Panc1 (cell line): ENCODE measurements at regions not wholly inside any gene's neighbourhood (a gene's known extent, or its start where the extent isn't known, plus 50 kb on each side); places are given as distances from the start of the nearest gene placed in this dataset.

Experiments used
- ATAC-seq: fragments of 200-7000 bp; cut with Tn5 transposase; 2 replicates; pipeline ENCODE4 v1.9.1; 2020; ENCODE audit warnings: mild to moderate bottlenecking, moderate library complexity
- BruUV-seq: library from RNA; stranded (reverse); fragments of 400-500 nt; replicated peaks from 2 replicates; lab custom pipeline; 2021; lab: Mats Ljungman, UMichigan
- CTCF ChIA-PET: fragments of 300-600 bp; sonication (Branson Sonifier 250); formaldehyde crosslinking; loops from one replicate; lab custom pipeline; 2022; ENCODE audit warnings: antibody characterized with exemption; lab: Charles Lee
- POLR2A ChIA-PET: fragments of 300-600 bp; sonication (Branson Sonifier 250); formaldehyde crosslinking; loops from one replicate; lab custom pipeline; 2022; ENCODE audit warnings: antibody characterized with exemption; lab: Charles Lee
- DNase-seq: peaks from one replicate; pipeline ENCODE4 v3.0.0-alpha.2; 2010; ENCODE audit warnings: low read depth, low spot score
- H3K27ac ChIP-seq: 2 replicates; pipeline ENCODE4 v1.5.1; 2011; ENCODE audit warnings: mild to moderate bottlenecking, low read length, inconsistent platforms
- H3K27me3 ChIP-seq: fragments of 200-500 bp; sonication (Bioruptor generic); 2 replicates; pipeline ENCODE4 v1.6.0; 2014; ENCODE audit warnings: low read length, inconsistent platforms; ENCODE audit not compliant: control insufficient read depth, insufficient read depth
- H3K36me3 ChIP-seq: fragments of 200-500 bp; sonication (Bioruptor generic); 2 replicates; pipeline ENCODE4 v1.5.1; 2014; ENCODE audit warnings: inconsistent platforms, mild to moderate bottlenecking, low read length, moderate library complexity; ENCODE audit not compliant: control insufficient read depth, insufficient read depth
- H3K4me1 ChIP-seq: 2 replicates; pipeline ENCODE4 v1.5.1; 2011; ENCODE audit warnings: inconsistent platforms, mild to moderate bottlenecking, low read length, moderate library complexity; ENCODE audit not compliant: control insufficient read depth, insufficient read depth
- H3K4me3 ChIP-seq, 2 experiments: 2 replicates each; pipeline ENCODE4 v1.5.1; 2011 to 2012; ENCODE audit warnings: low read depth in 2 of 2, low read length in 2 of 2, mild to moderate bottlenecking in 2 of 2, inconsistent platforms in 1 of 2, moderate library complexity in 1 of 2
- H3K9me3 ChIP-seq: fragments of 200-500 bp; sonication (Bioruptor generic); 2 replicates; pipeline ENCODE4 v1.5.1; 2014; ENCODE audit warnings: low read depth, mild to moderate bottlenecking, inconsistent platforms, low read length, moderate library complexity; ENCODE audit not compliant: control insufficient read depth, insufficient read depth
- POLR2AphosphoS5 ChIP-seq: IDR thresholded peaks from 2 replicates; pipeline ENCODE4 v1.6.1; 2012; ENCODE audit warnings: mild to moderate bottlenecking, low read depth, low read length, moderate library complexity
- SIN3A ChIP-seq: IDR thresholded peaks from 2 replicates; pipeline ENCODE4 v1.6.1; 2012; ENCODE audit warnings: low read depth, mild to moderate bottlenecking, low read length, moderate library complexity, borderline replicate concordance; ENCODE audit not compliant: insufficient read depth
- TCF7L2 ChIP-seq: IDR thresholded peaks from 2 replicates; pipeline ENCODE4 v1.6.1; 2011; ENCODE audit warnings: mild to moderate bottlenecking, low read depth, low read length, inconsistent platforms
- in situ Hi-C: cut with HindIII; loops from 2 replicates; pipeline ENCODE4 v1.10.0; 2016; ENCODE audit warnings: low sequenced_read_pairs, low pct_unique_long_range_greater_than_20kb
- intact Hi-C: fragments of 100-400 bp; cut with micrococcal nuclease; formaldehyde crosslinking; loops from one replicate; pipeline ENCODE4 v1.10.0; 2022; ENCODE audit not compliant: unreplicated experiment
- TF ChIP-seq, protein P1 (sequence below), 2 experiments: IDR thresholded peaks; 2 replicates each; pipeline ENCODE4 v1.6.1; 2011 to 2012; ENCODE audit warnings: low read depth in 2 of 2, control low read depth in 1 of 2, low read length in 1 of 2, mild to moderate bottlenecking in 1 of 2, moderate library complexity in 1 of 2; ENCODE audit not compliant: insufficient read depth in 1 of 2
- TF ChIP-seq, protein P2 (sequence below): fragments of 450-650 bp; IDR thresholded peaks from 2 replicates; pipeline ENCODE4 v1.5.1; 2017; ENCODE audit warnings: mild to moderate bottlenecking

DNA sequence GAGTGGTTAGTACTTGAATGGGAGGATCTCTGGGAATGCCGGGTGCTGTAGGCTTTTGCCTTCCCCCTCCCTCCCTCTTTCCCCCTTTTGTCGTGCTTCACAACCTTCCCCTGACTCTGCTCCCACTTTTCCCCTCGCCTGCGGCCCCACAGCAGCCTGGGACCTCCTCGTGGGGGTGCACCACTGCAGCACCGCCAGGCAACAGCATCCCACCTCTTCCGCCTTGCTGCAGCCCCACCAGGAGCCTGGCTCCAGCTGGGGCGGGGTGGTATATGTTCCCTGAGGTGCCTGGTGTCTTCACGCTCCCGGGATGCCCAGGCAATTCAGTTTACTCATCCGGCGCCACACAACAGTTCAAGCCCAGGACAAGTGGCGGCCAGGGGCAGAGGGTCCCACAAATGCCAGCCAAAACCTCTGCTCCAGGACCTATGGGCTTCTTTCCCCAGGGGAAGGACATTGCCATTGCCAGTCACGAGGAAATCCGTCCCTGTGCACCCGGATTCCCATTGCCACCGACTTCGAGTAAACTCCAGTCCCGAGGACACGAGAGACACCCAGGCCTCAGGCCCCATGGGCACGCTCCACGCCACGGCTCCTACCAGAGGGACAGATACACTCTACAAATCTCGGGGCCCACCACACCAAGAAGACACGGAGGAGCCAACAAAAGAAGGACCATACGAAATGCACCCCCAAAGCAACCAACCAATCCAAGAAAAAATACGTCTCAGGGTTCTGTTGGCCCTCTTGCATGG is 181.7 kb downstream of the ALG10 start:
- no peaks in the 10 kb centered on the region for H3K9me3 ChIP-seq
- H3K27ac ChIP-seq: no peak overlapping the region
- no peaks in the 10 kb centered on the region for H3K27me3 ChIP-seq
- no peak for DNase-seq
- intact Hi-C loops (no loop called here), in situ Hi-C loops (no loop called here)
- no peak overlapping the region for H3K4me3 ChIP-seq
- ChIA-PET POLR2A (no interaction called here), CTCF (no interaction called here)
- no TSS peak for BruUV-seq
- H3K4me1 ChIP-seq: no peaks in the 10 kb centered on the region
- TF ChIP-seq POLR2AphosphoS5 (no peak), SIN3A (no peak), TCF7L2 (no peak)
- TF ChIP-seq, protein P1, sequence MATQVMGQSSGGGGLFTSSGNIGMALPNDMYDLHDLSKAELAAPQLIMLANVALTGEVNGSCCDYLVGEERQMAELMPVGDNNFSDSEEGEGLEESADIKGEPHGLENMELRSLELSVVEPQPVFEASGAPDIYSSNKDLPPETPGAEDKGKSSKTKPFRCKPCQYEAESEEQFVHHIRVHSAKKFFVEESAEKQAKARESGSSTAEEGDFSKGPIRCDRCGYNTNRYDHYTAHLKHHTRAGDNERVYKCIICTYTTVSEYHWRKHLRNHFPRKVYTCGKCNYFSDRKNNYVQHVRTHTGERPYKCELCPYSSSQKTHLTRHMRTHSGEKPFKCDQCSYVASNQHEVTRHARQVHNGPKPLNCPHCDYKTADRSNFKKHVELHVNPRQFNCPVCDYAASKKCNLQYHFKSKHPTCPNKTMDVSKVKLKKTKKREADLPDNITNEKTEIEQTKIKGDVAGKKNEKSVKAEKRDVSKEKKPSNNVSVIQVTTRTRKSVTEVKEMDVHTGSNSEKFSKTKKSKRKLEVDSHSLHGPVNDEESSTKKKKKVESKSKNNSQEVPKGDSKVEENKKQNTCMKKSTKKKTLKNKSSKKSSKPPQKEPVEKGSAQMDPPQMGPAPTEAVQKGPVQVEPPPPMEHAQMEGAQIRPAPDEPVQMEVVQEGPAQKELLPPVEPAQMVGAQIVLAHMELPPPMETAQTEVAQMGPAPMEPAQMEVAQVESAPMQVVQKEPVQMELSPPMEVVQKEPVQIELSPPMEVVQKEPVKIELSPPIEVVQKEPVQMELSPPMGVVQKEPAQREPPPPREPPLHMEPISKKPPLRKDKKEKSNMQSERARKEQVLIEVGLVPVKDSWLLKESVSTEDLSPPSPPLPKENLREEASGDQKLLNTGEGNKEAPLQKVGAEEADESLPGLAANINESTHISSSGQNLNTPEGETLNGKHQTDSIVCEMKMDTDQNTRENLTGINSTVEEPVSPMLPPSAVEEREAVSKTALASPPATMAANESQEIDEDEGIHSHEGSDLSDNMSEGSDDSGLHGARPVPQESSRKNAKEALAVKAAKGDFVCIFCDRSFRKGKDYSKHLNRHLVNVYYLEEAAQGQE (IDR thresholded peaks at IDR 0.05; ENCODE audit: insufficient read depth in 1 of 2, low read depth in 2 of 2, low read length in 1 of 2): no peak
- TF ChIP-seq, protein P2, sequence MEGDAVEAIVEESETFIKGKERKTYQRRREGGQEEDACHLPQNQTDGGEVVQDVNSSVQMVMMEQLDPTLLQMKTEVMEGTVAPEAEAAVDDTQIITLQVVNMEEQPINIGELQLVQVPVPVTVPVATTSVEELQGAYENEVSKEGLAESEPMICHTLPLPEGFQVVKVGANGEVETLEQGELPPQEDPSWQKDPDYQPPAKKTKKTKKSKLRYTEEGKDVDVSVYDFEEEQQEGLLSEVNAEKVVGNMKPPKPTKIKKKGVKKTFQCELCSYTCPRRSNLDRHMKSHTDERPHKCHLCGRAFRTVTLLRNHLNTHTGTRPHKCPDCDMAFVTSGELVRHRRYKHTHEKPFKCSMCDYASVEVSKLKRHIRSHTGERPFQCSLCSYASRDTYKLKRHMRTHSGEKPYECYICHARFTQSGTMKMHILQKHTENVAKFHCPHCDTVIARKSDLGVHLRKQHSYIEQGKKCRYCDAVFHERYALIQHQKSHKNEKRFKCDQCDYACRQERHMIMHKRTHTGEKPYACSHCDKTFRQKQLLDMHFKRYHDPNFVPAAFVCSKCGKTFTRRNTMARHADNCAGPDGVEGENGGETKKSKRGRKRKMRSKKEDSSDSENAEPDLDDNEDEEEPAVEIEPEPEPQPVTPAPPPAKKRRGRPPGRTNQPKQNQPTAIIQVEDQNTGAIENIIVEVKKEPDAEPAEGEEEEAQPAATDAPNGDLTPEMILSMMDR: no peak
- H3K36me3 ChIP-seq: no peaks in the 10 kb centered on the region
- ATAC-seq: no peak

DNA sequence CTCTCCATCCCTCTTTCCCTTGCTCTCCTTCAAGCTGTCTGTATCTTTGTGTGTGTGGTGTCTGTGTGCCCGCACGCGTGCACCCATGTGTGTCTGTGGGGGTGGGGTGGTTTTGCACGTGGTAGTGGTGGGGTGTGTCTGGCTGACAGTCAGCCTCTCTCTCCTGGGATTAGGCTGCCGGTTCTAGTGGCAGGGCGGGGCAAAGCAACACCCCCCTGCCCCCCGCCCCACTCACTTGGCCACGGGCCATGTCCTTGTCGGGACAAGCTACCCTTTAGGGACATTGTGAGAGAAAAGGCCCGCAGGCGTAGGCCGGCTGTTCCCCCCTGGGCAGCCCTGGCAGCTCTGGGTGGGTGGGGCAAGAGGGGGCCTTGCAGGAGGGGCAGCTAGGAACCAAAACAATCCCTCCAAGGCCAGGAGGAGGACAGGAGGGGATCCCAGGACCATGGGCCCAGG is 182.6 kb downstream of the ALG10 start:
- DNase-seq (no peak), ATAC-seq (no peak)
- in situ Hi-C loops (no loop called here), intact Hi-C loops (no loop called here)
- ChIA-PET POLR2A (no interaction called here), CTCF (no interaction called here)
- H3K9me3 ChIP-seq: no peaks in the 10 kb centered on the region
- no peak overlapping the region for H3K27ac ChIP-seq
- no peaks in the 10 kb centered on the region for H3K4me1 ChIP-seq
- no peak overlapping the region for H3K4me3 ChIP-seq
- H3K27me3 ChIP-seq: no peaks in the 10 kb centered on the region
- no peak for TF ChIP-seq TCF7L2
- TF ChIP-seq, protein P1 (IDR thresholded peaks at IDR 0.05; ENCODE audit: insufficient read depth in 1 of 2, low read depth in 2 of 2, low read length in 1 of 2): no peak
- TF ChIP-seq SIN3A: no peak
- TF ChIP-seq, protein P2: no peak
- TF ChIP-seq POLR2AphosphoS5: no peak
- H3K36me3 ChIP-seq: no peaks in the 10 kb centered on the region
- BruUV-seq: no TSS peak
